GM23338 (cell line): ENCODE measurements at regions not wholly inside any gene's neighbourhood (a gene's known extent, or its start where the extent isn't known, plus 50 kb on each side); places are given as distances from the start of the nearest gene placed in this dataset.

Source experiments
- ATAC-seq: fragments of 200-7000 bp; cut with Tn5 transposase; 3 replicates; pipeline ENCODE4 v1.9.1; 2020
- DNase-seq: peaks from one replicate; pipeline ENCODE4 v3.0.0-alpha.2; 2015; ENCODE audit warnings: low spot score
- H2AFZ ChIP-seq: fragments of 200-600 bp; sonication (generic); 2 replicates; pipeline ENCODE4 v1.8.0; 2016; ENCODE audit warnings: antibody characterized with exemption, mild to moderate bottlenecking, moderate library complexity
- H3F3A ChIP-seq: fragments of 200-600 bp; sonication (generic); replicated peaks from 2 replicates; pipeline ENCODE4 v1.8.0; 2017; ENCODE audit warnings: antibody characterized with exemption, mixed run types, low read depth
- H3K27ac ChIP-seq: fragments of 200-600 bp; sonication (generic); 2 replicates; pipeline ENCODE4 v1.6.1; 2016; ENCODE audit warnings: low read depth
- H3K27me3 ChIP-seq: fragments of 200-600 bp; sonication (generic); 2 replicates; pipeline ENCODE4 v1.8.0; 2016; ENCODE audit warnings: mild to moderate bottlenecking, mixed run types, moderate library complexity; ENCODE audit not compliant: insufficient read depth
- H3K36me3 ChIP-seq: fragments of 200-600 bp; sonication (generic); 2 replicates; pipeline ENCODE4 v1.8.0; 2016; ENCODE audit warnings: mild to moderate bottlenecking; ENCODE audit not compliant: insufficient read depth
- H3K4me1 ChIP-seq: fragments of 200-600 bp; sonication (generic); 2 replicates; pipeline ENCODE4 v1.8.0; 2016; ENCODE audit warnings: mild to moderate bottlenecking, moderate library complexity; ENCODE audit not compliant: insufficient read depth
- H3K4me2 ChIP-seq: fragments of 200-600 bp; sonication (generic); 2 replicates; pipeline ENCODE4 v1.7.1; 2017; ENCODE audit warnings: mixed run types
- H3K4me3 ChIP-seq: fragments of 200-600 bp; sonication (generic); 2 replicates; pipeline ENCODE4 v1.6.1; 2016; ENCODE audit warnings: mixed run types
- H3K79me2 ChIP-seq: fragments of 200-600 bp; sonication (generic); replicated peaks from 2 replicates; pipeline ENCODE4 v1.8.0; 2017; ENCODE audit warnings: mild to moderate bottlenecking; ENCODE audit not compliant: insufficient read depth
- H3K9me2 ChIP-seq: fragments of 200-600 bp; sonication (generic); 2 replicates; pipeline ENCODE4 v1.8.0; 2017; ENCODE audit not compliant: insufficient read depth
- H4K20me1 ChIP-seq: fragments of 200-600 bp; sonication (generic); replicated peaks from 2 replicates; pipeline ENCODE4 v1.8.0; 2017; ENCODE audit warnings: mild to moderate bottlenecking; ENCODE audit not compliant: insufficient read depth
- H3K27ac Mint-ChIP-seq: 2 replicates; pipeline ENCODE4 v1.8.0; 2020; ENCODE audit warnings: inconsistent platforms, mild to moderate bottlenecking, moderate library complexity, mixed read lengths
- H3K27me3 Mint-ChIP-seq: 3 replicates; pipeline ENCODE4 v1.8.0; 2022; ENCODE audit warnings: low read depth, mild to moderate bottlenecking, moderate library complexity, mixed read lengths, inconsistent platforms; ENCODE audit not compliant: insufficient read depth, poor library complexity
- H3K36me3 Mint-ChIP-seq: 3 replicates; pipeline ENCODE4 v1.8.0; 2021; ENCODE audit warnings: low read depth, mild to moderate bottlenecking, inconsistent platforms, moderate library complexity, mixed read lengths
- H3K4me1 Mint-ChIP-seq: 3 replicates; pipeline ENCODE4 v1.8.0; 2020; ENCODE audit warnings: mild to moderate bottlenecking, inconsistent platforms, mixed read lengths
- H3K4me3 Mint-ChIP-seq: 3 replicates; pipeline ENCODE4 v1.8.0; 2021; ENCODE audit warnings: moderate library complexity, mild to moderate bottlenecking, inconsistent platforms, mixed read lengths
- H3K9me3 Mint-ChIP-seq: 3 replicates; pipeline ENCODE4 v1.8.0; 2020; ENCODE audit warnings: moderate library complexity, mild to moderate bottlenecking, inconsistent platforms, mixed read lengths
- CREB1 ChIP-seq: fragments of 250-450 bp; sonication (Bioruptor Pico); IDR thresholded peaks from 2 replicates; pipeline ENCODE4 v1.5.0; 2020; ENCODE audit warnings: low read depth, mild to moderate bottlenecking, moderate library complexity
- CTCF ChIP-seq, 2 experiments: fragments of 200-600 bp in 1 of 2; sonication (generic) in 1 of 2; conservative IDR thresholded peaks; 2 replicates each; pipeline versions ENCODE4 v1.5.1 to v1.6.1; 2016 to 2017; ENCODE audit warnings: antibody characterized with exemption in 2 of 2, low read depth in 2 of 2, mild to moderate bottlenecking in 2 of 2, moderate library complexity in 1 of 2
- ETS1 ChIP-seq: IDR thresholded peaks from 2 replicates; pipeline ENCODE4 v1.6.1; 2016; ENCODE audit warnings: antibody characterized with exemption
- EZH2 ChIP-seq: fragments of 200-600 bp; sonication (generic); IDR thresholded peaks from one replicate; pipeline ENCODE4 v1.8.0; 2017; ENCODE audit warnings: antibody characterized with exemption, mild to moderate bottlenecking, low read depth; ENCODE audit not compliant: unreplicated experiment
- EZH2phosphoT487 ChIP-seq: fragments of 200-600 bp; sonication (generic); IDR thresholded peaks from one replicate; pipeline ENCODE4 v1.8.1; 2018; ENCODE audit warnings: antibody characterized with exemption; ENCODE audit not compliant: unreplicated experiment
- JUNB ChIP-seq: IDR thresholded peaks from one replicate; pipeline ENCODE4 v1.6.1; 2016; ENCODE audit warnings: antibody characterized with exemption; ENCODE audit not compliant: unreplicated experiment
- REST ChIP-seq: IDR thresholded peaks from one replicate; pipeline ENCODE4 v1.6.1; 2018; ENCODE audit warnings: antibody characterized with exemption; ENCODE audit not compliant: unreplicated experiment
- STAT1 ChIP-seq: IDR thresholded peaks from one replicate; pipeline ENCODE4 v1.6.1; 2016; ENCODE audit warnings: antibody characterized with exemption; ENCODE audit not compliant: unreplicated experiment
- ZNF114 ChIP-seq: fragments of 250-450 bp; sonication (Bioruptor Pico); IDR thresholded peaks from 2 replicates; pipeline ENCODE4 v1.5.0; 2020; ENCODE audit warnings: mild to moderate bottlenecking, moderate library complexity
- ZNF331 ChIP-seq: fragments of 250-450 bp; sonication (Bioruptor Pico); IDR thresholded peaks from 2 replicates; pipeline ENCODE4 v1.5.0; 2020; ENCODE audit warnings: low read depth, mild to moderate bottlenecking, moderate library complexity
- ZNF462 ChIP-seq: fragments of 250-450 bp; sonication (Bioruptor Pico); IDR thresholded peaks from 2 replicates; pipeline ENCODE4 v1.5.0; 2020; ENCODE audit warnings: mild to moderate bottlenecking, moderate library complexity

- peaks cover 13% of the 10 kb centered on the region; the same call in 2 of the 3 replicates for H3K9me3 Mint-ChIP-seq
- no peak overlapping the region for H3K4me2 ChIP-seq
- H3K9me2 ChIP-seq = no peaks in the 10 kb centered on the region
- no peaks in the 10 kb centered on the region for H3K27me3 ChIP-seq
- no peak overlapping the region for H3K4me3 ChIP-seq
- no peak overlapping the region for H3K27ac Mint-ChIP-seq
- no peaks in the 10 kb centered on the region for H3F3A ChIP-seq
- no peaks in the 10 kb centered on the region for H4K20me1 ChIP-seq
- H3K27ac ChIP-seq = no peak overlapping the region
- H2AFZ ChIP-seq = peak overlapping the region; percentile 9
- H3K36me3 Mint-ChIP-seq = no peaks in the 10 kb centered on the region; the same call in 2 of the 3 replicates
- ATAC-seq = no peak
- H3K4me3 Mint-ChIP-seq = no peak overlapping the region
- H3K36me3 ChIP-seq = no peaks in the 10 kb centered on the region
- TF ChIP-seq CREB1 (CRISPR knock-in tag) (no peak), ZNF331 (CRISPR knock-in tag) (no peak), EZH2phosphoT487 (no peak), JUNB (no peak), EZH2 (no peak), STAT1 (no peak), CTCF (conservative IDR thresholded peaks at IDR 0.05; ENCODE audit: low read depth in 2 of 2) (no peak), ZNF462 (CRISPR knock-in tag) (no peak), ETS1 (no peak), ZNF114 (no peak), REST (no peak)
- H3K79me2 ChIP-seq = no peaks in the 10 kb centered on the region
- H3K4me1 Mint-ChIP-seq = peaks cover 18% of the 10 kb centered on the region
- DNase-seq = no peak
- peaks cover 14% of the 10 kb centered on the region for H3K27me3 Mint-ChIP-seq
- H3K4me1 ChIP-seq = peaks cover 18% of the 10 kb centered on the region
Observed at GRCh38 chr20:24212494-24212893, 223.9 kb upstream of the GGTLC1 start.
